Stimulated activated CD8-positive, alpha-beta memory T cell treated with anti-CD3 and anti-CD28 coated beads, Interleukin-7, amount 100 ng/mL, for 4 hours (primary cell): ENCODE measurements at regions not wholly inside any gene's neighbourhood (a gene's known extent, or its start where the extent isn't known, plus 50 kb on each side); places are given as distances from the start of the nearest gene placed in this dataset.
"Not testable (repeated sequence)": the region's sequence is repeated elsewhere in the genome, so short reads cannot be mapped to it uniquely, and the experiment has no call there.

Source experiments
- DNase-seq, 2 donors: peaks; one replicate each; pipeline ENCODE4 v3.0.0-alpha.2; 2020; ENCODE audit warnings: low read depth in 2 of 2

DNA sequence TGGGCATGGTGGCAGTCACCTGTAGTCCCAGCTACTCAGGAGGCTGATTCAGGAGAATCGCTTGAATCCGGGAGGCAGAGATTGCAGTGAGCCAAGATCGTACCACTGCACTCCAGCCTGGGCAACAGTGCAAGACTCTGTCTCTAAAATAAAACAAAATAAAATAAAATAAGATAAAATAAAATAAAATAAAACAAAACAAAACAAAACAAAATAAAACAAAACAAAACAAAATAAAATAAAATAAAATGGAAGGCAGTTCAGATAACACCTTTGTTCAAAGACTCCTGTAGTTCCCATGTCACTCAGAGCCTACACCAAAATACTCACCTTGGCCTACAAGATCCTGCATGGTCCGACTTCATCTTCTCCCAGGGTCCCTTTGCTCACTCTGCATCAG, 61.3 kb downstream of the SYF2 start:
- not testable (repeated sequence) for DNase-seq

DNA sequence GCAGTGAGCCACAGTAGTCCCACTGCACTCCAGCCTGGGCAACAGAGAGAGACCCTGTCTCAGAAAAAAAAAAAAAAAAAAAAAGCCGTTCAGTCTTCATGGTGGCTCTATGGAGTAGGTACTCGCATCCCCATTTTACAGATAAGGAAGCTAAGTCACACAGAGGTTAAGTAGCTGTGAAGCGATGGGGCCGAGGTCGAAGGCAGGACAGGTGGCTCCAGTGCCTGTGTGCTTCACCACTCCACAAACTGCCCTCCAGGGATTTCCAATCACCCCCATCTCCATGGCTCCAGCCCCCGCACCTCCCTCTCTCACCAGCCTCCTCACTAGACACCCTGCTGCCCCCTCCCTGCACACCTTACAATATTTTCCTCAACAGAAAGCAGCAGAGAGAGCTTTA, 61.9 kb downstream of the SYF2 start:
- DNase-seq = no peak

DNA sequence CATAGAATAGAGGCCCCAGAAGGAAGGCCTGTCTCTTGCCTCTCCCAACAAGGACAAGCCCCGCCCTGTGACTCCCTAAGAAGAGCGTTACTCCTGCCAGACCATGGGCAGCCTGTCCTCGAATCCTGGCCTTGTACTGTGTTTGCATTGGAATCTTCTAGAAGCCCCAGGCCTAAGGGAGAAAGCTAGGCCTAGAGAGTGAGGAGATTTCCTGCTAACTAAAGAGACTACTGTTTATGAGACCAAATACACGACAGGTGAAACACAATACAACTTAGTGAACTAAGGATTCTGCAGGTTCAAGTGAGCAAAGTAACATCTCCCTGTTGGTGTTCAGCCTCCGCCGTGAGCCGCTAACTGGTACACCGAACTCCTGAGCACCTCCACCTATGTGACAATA, 62.7 kb downstream of the SYF2 start:
- no peak for DNase-seq

DNA sequence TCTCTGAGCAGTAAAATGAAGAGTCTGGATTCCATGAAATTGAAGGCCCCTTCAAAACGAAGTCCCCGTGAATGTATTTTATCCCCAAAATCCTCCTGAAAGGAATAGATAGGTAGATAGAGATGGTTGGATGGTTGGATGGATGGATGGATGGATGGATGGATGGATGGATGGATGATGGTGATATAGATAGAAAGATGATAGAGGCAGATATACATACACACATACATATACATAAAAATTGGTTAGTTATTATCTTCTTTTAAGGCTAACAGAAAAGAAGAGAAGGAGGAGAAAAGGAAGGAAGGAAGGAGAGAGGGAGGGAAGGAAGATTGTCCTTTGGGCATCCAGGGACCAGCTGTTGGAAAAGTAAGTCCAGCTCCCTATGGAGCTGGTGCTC, 63.1 kb downstream of the SYF2 start:
- DNase-seq = no peak

DNA sequence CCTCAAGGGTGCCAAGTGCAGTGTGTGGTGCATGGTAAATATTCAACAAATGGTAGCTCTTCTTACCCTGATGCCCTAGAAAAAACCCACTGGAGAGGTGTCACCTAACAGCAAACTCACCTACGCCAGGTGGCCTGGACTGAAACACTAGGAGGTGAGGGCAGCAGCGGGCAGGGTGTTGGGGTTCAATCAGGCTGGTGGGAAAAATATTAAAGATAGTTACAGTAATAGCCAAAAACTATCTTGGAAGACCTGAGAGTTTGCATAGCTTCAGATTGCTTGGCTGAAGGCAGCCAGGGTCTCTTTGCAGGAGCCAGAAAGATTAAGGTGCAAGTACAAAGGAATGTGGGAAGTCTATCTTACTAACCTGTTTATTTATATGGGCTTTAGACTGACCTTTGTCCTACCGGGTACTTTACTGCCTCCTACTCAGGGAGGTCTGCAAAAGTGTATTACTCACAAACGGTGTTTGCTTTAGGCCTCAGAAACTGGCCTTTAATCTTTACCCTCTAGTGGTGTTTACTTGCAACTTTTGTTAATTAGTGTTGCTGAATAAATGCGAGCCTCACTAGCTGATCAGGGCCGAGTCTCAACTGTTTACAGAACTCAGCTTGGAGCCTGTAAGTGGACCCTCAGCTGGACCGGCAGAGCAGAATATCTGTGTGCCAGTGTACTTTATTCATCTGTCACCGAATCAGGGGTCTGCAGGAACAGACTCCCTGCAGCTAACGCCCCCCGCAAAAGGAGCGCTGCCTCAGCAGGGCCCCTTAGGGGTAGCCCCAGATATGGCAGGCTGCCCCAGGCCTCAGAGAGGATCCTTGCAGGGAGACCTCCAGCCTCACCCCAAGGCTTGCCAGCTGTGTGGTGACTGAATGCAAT, 63.9 kb downstream of the SYF2 start:
- DNase-seq = no peak

DNA sequence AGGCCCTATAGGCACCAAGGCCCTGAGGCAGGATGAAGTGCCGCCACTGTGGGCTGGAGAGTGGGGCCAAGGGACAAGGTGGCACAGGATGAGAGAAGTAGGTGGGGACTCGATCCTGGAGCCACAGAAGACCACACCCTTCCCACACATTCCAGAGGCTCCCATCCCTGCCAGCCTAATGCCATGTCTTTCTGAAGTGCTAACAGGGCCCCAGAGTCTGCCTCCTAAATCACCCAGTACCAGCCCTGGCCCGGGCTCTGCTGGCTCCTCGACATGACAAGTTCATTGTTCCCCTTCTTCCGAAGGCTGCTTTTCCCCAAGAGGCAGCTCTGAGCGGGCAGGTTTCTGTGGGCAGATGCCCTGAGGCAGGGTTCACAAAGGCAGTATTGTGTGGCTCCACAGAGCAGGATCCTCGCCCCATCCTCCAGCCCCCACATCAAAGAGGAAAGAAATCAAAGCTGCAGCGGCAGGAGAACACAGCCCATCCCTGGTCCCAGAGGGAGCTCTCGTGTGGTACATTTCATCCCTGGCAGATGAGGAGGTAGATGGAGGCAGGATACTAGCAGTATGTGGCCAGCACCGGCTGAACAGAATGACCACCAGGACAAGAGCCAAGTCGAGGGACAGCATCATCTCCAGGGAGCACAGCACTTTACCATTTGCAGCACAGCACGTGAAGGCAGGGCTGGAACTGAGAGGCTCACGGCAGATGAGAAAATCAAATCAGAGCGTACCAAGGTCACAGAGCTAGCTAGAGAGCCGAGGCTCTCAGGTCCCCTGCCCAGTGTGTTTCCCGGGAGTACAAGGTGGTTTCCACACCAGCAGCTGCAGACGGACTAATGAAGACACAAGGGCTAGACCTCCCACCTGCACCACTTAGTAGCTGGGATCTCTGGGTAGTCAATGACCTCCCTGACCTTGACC, 64.8 kb downstream of the SYF2 start:
- DNase-seq = no peak

DNA sequence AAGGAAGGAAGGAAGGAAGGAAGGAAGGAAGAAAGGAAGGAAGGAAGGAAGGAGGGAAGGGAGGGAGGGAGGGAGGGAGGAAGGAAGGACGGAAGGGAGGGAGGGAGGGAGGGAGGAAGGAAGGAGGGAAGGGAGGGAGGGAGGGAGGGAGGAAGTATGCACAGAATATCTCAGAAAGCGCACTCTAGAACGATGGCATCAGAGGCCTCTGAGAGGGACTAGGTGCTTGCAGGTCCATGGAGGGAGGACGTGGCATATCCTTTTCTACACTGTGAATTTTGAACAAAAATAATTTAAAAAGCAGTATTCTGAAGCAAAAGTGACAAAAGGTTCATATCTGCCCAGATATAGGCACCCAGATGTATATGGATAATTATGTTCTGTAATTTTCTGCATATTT, 65.5 kb downstream of the SYF2 start:
- DNase-seq = no peak

DNA sequence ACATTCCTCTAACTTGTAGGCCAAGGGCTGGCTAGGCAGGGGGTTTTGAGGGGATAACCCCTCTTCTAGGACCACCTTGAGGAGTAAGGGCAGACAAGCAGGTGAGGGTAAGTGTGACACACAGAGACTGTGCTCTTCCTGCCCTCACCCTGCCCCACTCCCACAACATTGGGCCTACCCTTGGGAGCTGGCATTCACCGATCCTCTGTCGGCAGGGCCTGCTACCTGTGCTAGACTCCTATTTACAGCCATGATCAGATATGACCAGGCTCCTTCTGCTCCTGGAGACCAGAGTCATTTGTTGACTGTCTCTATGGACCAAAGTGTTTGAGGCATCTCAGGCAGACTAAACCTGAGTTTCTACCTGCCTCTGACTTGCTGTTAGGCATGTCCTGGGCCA, 68.3 kb downstream of the SYF2 start:
- DNase-seq = no peak

DNA sequence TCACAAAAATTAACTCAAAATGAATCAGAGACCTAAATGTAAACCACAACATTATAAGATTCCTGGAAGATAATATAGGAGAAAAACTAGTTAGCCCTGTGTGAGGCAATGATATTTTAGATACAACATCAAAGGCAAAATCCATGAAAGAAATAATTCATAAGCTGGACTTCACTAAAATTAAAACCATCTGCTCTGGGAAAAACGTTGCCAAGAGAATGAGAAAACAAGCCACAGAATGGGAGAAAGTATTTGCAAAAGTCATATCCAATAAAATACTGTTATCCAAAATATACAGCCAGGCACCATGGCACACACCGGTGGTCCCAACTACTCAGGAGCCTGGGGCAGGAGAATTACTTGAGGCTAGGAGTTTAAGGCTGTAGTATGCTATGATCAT, 70.3 kb downstream of the SYF2 start:
- DNase-seq = no peak

DNA sequence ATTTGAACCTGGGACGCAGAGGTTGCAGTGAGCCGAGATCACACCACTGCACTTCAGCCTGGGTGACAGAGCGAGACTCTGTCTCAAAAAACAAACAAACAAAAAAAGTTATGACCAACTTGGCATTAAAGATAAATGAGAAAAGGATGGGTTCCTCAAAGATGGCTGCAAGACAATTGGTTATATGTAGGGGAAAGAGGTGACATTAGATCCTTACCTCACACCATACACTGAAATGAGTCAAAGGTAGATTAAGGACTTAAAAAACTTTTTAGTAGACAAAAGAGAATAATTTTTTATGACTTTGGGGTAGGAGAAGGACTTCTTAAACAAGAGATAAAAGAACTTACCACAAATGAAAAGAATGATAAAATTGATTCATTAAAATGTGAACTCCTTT, 74.5 kb downstream of the SYF2 start:
- no peak for DNase-seq

DNA sequence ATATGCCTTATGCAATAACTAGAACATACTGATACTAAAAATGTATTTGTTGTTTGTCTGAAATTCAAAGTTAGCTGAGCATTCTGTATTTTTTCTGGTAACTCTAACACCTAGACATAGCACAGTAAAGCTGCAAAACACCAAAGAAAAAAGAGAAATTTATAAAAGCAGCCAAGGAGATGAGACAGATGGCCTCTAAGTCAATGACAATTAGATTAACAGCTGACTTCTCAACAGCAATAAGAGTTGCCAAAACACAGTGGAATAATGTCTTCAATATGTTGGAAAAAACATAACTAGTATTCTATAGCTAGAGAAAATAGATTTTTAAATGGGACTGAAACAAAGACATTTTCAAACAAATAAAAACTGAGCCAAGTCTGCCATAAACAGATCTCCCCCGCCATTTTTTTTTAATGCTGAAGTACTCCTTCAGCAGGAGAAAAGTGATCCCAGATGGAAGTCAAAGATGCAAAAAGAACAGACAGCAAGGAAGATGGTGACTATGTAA, 81.3 kb downstream of the SYF2 start:
- DNase-seq = no peak

DNA sequence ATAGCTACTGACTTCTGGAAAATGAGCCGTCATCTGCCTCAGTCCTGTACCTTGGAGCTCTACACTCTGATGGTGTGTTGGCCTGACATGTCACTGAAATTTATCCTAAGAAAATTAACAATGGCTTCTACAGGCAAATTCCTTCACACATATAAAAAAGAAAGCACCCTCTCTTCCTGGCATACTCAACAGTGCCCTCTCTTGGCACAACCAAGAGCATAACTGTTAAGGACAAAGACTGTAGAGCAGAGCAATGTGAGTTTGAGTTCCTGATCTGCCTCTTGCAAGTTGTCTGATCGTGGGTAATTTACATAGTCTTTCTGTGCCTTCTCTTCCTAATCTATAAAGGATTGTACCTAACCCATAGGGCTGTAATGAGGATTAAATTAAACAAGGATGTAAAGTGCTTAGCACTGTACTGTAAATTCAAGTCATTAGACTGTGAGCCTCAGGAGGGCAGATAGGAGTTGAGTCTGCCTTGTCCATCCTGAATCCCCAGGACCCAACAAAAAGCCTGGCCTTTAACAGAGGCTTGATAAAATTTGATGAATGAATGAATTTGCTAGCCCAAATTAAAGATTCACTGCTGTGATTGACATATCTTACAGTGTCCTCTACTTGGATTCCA, 83.5 kb downstream of the SYF2 start:
- no peak for DNase-seq

DNA sequence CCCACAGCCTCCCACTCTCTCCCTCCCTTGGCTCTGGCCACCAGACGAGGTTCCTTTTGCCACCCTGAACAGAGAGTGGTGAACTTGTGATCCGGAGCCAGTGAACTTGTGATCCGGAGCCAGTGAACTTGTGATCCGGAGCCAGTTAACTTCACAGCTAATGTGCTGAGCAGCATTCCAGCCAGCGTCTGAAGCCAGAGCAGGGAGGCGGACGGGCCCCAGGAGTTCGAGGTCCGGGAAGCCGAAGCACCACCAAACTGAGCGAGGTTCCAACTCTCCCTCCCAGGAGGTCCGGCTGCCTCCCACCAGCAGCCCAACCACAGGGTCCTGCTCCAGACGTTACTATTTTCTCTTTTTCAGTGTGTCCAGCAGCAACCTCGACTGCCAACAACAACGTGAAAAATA, 85.8 kb downstream of the SYF2 start:
- no peak for DNase-seq

DNA sequence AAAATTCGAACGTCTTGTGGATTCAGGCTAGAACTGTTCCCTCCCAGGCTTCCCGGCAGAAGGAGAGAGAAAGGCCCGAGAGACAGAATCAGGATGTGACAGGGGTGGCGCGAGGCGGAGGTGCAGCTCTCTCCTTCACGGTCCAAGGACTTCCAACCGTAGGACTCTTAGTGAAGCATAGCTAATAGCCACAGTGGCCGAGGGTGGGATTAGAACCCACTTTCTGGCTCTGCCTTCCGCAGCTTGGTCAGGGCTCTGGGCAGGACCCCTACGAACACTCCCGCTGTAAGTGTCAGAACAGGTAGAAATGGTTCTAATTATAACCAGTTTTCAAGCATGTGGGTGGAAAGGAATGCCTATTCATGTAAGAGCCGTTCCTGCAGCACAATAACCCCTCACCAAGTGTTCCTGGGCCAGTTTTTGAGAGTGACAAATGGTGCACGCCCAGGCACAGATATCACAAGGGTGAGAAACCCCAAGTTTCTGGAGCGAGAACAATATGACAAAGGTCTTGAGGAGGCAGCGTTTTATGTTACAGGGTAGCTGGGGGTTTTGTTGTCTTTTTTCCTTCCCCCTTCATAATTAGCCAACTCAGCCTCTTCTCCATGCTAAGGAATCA, 86.4 kb downstream of the SYF2 start:
- no peak for DNase-seq

DNA sequence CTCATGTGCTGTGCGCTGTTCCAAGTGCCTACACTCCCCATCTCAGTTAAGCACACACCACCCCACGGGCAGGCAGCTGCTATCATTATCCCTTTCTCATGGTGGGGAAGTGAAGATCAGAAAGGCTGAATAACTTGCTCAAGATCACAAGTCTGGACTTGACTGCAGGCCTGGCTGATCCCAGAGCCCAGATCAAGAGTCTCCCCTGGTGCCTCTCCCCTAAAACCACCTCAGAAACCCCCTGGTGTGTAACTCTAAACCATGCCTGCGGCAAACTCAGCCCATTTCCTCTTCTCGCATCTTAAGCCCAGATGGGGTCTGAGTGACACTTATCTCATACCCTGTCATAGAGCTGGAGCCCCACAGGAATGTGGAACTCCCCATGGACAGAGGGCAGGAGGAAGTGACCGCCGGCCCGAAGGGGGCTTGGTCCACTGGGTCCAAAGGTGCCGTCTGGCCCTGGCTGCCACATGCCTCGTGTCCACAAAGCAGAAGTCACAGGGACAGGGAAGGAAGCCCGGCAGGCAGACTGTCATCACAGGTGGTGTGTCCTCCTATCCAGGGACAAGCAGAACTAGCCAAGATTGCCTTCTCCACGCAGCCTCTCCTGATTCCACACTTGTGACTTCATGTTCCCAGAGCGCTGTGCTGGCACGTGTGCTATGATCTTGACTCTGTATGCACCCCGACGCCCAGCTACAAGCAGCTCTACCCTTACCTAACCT, 92.1 kb downstream of the SYF2 start:
- DNase-seq = no peak

DNA sequence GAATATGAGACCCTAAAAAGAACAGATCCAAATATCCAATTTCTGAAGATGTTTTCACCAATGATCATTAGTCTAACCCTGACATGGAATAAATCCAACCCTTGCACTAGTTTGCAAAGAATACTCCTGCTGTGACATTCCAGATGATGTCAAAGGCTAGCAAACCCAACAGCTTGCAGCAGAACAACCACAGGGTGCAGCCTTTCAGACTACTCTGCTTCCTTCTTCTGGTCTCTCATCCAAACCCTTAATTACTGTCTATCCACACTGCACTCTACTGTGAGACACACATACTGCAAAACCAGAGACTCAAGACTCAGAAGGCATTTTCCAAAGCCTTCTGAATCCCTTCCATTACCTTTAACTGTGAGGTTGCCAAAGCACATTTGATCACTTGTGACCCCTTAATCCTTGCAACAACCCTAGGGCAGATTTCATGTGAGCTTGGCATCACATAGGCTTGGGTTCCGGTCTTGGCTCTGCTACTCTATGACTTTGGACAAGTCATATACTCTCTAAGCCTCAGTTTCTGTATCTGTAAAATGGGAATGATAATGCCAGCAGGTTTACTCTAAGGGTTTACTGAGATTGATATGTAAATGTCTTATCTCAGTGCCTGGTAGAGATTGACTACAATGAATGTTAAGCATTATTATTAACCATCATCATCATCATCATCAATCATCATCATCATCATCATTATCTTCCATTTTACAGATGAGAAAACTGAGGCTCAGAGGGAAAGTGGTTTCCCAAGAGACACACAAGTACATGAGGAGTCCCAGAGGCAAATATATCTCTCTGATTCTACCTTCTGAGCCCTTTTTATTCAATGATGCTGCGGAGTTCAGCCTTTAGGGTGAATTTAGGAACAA, 94.5 kb downstream of the SYF2 start:
- DNase-seq = no peak

DNA sequence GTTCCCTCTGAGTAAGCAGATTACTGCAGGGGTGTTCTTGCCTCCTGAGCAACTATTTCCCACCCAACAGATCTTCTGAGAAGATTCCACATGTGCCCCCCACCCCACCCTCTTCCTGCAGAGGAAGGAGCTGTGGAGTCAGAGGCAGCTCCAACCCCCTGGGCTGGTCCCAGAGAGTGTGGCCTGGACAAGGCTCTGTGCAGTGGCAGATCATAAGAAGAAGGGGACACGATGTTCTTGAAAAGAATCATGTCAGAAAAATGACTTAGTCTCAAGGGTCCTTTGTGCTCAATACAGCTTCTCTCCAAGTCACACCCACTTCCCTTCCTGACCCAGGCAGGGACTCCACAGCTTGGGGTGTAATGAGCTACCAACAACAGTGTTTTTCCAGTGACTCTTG, 95.2 kb downstream of the SYF2 start:
- DNase-seq = no peak

DNA sequence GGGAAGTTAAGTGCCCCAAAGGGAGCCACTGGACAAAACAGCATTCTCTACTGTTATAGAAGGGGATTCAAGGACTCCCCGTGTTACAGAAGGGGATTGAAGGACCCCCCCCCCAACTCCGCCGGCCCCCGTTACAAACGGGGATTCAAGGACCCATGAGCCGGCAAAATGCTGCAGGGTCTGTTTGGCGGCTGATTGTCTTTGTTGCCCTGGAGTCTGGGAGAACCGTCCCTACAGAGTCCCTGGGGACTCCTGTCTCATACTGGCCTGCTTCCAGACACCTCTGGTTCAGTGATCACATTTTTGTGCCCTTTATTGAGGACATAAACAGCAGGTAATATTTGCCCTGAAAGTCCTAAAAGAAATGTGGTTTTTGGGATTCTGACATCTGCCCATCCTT, 96.4 kb downstream of the SYF2 start:
- no peak for DNase-seq

DNA sequence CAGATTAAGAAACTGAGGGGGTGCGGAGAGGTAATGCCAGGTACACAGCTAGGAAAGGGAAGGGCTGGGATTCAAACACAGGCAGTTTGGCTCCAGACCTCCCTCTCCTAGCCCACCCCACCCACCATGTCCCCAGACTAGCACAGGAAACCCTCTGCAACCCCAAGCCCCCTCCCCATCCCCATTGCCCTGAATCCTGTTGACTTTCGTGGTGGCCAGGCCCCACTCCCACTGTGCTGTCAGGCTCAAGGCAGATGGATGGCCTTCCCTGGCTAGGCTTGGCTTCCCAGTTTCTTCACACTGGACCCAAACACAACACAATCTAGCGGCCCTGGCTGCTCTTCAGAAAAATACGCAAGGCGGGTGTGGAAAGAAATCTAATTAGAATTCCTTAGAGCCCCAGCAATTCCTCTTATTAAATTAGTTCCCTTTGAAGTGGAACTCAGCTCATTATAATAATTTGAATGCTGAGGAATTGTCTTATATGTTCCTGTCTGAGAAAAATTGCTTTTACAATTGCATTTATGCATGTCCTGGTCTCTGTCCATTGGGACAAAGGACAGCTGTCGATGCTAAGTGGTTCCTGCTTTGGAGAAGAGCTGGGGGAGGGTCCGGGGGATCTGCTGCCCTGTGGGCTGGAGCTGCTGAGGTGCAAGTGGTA, 97.4 kb downstream of the SYF2 start:
- no peak for DNase-seq

DNA sequence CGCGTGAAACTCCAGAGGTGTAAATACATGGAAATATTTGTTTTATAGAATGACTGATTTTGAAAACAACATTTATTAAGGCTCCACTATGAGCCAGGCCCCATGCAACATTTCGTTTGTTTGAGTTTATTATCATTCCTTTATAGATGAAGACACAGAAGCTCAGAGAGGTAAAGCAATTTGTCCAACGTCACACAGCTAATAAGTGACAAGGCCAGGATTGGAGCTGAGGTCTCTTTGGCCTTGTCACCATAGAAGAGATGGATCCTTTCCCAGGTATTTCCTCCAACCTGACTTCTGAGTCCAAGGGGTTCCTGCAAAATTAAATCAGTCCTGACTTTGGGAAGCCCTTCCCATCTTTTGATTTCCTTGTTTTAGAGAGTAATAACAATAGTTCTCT, 98.0 kb downstream of the SYF2 start:
- DNase-seq = no peak
